HG03558 (cell line): ENCODE measurements at regions not wholly inside any gene's neighbourhood (a gene's known extent, or its start where the extent isn't known, plus 50 kb on each side); places are given as distances from the start of the nearest gene placed in this dataset.
"Not testable (repeated sequence)": the region's sequence is repeated elsewhere in the genome, so short reads cannot be mapped to it uniquely, and the experiment has no call there.

ENCODE experiments used
- ATAC-seq: cut with Tn5 transposase; IDR thresholded peaks from one replicate; pipeline ENCODE4 v1.9.1; 2021; ENCODE audit warnings: moderate number of reproducible peaks; ENCODE audit not compliant: unreplicated experiment; ENCODE audit errors: extremely low read depth

GRCh38 chr4:123200051-123200940 lies 196.3 kb upstream of the SPRY1 start:
- ATAC-seq, result no peak

GRCh38 chr4:123204737-123205136 lies 191.9 kb upstream of the SPRY1 start:
- no peak for ATAC-seq

GRCh38 chr4:123206016-123206415 lies 190.6 kb upstream of the SPRY1 start:
- no peak for ATAC-seq

- no peak for ATAC-seq
Measured at GRCh38 chr4:123209436-123209835, 187.2 kb upstream of the SPRY1 start.

GRCh38 chr4:123215536-123215935 lies 181.1 kb upstream of the SPRY1 start:
- ATAC-seq, result no peak

- ATAC-seq, result no peak
Measured at GRCh38 chr4:123216543-123216942, 180.1 kb upstream of the SPRY1 start.

GRCh38 chr4:123216946-123217345 lies 179.6 kb upstream of the SPRY1 start:
- ATAC-seq, result no peak

- ATAC-seq, result no peak
Measured at GRCh38 chr4:123217664-123218063, 178.9 kb upstream of the SPRY1 start.

- ATAC-seq, result no peak
Measured at GRCh38 chr4:123218981-123219380, 177.6 kb upstream of the SPRY1 start.

- ATAC-seq, result no peak
Measured at GRCh38 chr4:123229286-123229685, 167.3 kb upstream of the SPRY1 start.

- no peak for ATAC-seq
Measured at GRCh38 chr4:123230061-123230460, 166.5 kb upstream of the SPRY1 start.

- ATAC-seq, result no peak
Measured at GRCh38 chr4:123232439-123232838, 164.2 kb upstream of the SPRY1 start.

GRCh38 chr4:123233136-123233768 lies 163.3 kb upstream of the SPRY1 start:
- no peak for ATAC-seq

- ATAC-seq, result no peak
Measured at GRCh38 chr4:123234955-123235354, 161.6 kb upstream of the SPRY1 start.

GRCh38 chr4:123235431-123235830 lies 161.2 kb upstream of the SPRY1 start:
- ATAC-seq, result no peak

- no peak for ATAC-seq
Measured at GRCh38 chr4:123236606-123237005, 160.0 kb upstream of the SPRY1 start.

GRCh38 chr4:123240286-123240685 lies 156.3 kb upstream of the SPRY1 start:
- not testable (repeated sequence) for ATAC-seq

- not testable (repeated sequence) for ATAC-seq
Measured at GRCh38 chr4:123243220-123243619, 153.4 kb upstream of the SPRY1 start.

GRCh38 chr4:123244137-123244536 lies 152.5 kb upstream of the SPRY1 start:
- no peak for ATAC-seq

- ATAC-seq, result no peak
Measured at GRCh38 chr4:123246085-123246484, 150.5 kb upstream of the SPRY1 start.

- ATAC-seq, result no peak
Measured at GRCh38 chr4:123248085-123248659, 148.4 kb upstream of the SPRY1 start.
